ENCODE measurements at regions not wholly inside any gene's neighbourhood (a gene's known extent, or its start where the extent isn't known, plus 50 kb on each side); places are given as distances from the start of the nearest gene placed in this dataset.

- TF ChIP-seq POLR2A (IDR thresholded peaks at IDR 0.05), result no peak
- TF ChIP-seq, protein P1, sequence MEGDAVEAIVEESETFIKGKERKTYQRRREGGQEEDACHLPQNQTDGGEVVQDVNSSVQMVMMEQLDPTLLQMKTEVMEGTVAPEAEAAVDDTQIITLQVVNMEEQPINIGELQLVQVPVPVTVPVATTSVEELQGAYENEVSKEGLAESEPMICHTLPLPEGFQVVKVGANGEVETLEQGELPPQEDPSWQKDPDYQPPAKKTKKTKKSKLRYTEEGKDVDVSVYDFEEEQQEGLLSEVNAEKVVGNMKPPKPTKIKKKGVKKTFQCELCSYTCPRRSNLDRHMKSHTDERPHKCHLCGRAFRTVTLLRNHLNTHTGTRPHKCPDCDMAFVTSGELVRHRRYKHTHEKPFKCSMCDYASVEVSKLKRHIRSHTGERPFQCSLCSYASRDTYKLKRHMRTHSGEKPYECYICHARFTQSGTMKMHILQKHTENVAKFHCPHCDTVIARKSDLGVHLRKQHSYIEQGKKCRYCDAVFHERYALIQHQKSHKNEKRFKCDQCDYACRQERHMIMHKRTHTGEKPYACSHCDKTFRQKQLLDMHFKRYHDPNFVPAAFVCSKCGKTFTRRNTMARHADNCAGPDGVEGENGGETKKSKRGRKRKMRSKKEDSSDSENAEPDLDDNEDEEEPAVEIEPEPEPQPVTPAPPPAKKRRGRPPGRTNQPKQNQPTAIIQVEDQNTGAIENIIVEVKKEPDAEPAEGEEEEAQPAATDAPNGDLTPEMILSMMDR (IDR thresholded peaks at IDR 0.05), result no peak
These were observed 77.2 kb upstream of the VGLL4 start for GRCh38 chr3:11720917-11721411.
